ENCODE measurements at regions not wholly inside any gene's neighbourhood (a gene's known extent, or its start where the extent isn't known, plus 50 kb on each side); places are given as distances from the start of the nearest gene placed in this dataset.

- TF ChIP-seq, protein P1, sequence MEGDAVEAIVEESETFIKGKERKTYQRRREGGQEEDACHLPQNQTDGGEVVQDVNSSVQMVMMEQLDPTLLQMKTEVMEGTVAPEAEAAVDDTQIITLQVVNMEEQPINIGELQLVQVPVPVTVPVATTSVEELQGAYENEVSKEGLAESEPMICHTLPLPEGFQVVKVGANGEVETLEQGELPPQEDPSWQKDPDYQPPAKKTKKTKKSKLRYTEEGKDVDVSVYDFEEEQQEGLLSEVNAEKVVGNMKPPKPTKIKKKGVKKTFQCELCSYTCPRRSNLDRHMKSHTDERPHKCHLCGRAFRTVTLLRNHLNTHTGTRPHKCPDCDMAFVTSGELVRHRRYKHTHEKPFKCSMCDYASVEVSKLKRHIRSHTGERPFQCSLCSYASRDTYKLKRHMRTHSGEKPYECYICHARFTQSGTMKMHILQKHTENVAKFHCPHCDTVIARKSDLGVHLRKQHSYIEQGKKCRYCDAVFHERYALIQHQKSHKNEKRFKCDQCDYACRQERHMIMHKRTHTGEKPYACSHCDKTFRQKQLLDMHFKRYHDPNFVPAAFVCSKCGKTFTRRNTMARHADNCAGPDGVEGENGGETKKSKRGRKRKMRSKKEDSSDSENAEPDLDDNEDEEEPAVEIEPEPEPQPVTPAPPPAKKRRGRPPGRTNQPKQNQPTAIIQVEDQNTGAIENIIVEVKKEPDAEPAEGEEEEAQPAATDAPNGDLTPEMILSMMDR (conservative IDR thresholded peaks at IDR 0.05; ENCODE audit: low read length): no peak
- TF ChIP-seq EZH2phosphoT487 (IDR thresholded peaks at IDR 0.05; ENCODE audit: borderline replicate concordance, low read depth, low read length): no peak
These were observed 96.0 kb upstream of the CCDC80 start for GRCh38 chr3:112736805-112737566.
